ENCODE measurements at regions not wholly inside any gene's neighbourhood (a gene's known extent, or its start where the extent isn't known, plus 50 kb on each side); places are given as distances from the start of the nearest gene placed in this dataset.
A peak's percentile ranks its signal among the peaks of the same experiment; 100 is the strongest.

DNA sequence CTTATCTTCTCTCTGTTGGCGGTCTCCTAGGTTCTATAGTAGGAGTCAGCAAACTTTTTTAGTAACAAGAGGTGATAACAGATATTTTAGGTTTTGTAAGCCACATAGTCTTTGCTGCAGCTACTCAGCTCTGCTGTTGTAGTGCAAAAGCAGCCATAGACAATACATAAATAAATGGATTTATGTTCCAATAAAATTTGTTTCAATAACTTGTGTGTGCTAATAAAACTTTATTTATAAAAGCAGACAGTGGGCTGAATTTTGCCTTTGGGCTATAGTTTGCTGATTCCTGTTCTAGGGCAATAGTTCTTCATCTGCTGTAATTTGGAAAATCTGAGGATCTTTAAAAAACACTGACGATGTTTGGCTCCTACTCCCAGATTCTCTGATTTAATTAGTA is 469.4 kb upstream of the TNC start:
- H3K27me3 ChIP-seq (ENCODE audit: control insufficient read depth, extremely low read depth, insufficient read depth, low read length) = no peaks in the 10 kb centered on the region
- DNase-seq (ENCODE audit: low read depth, low spot score) (no peak), FAIRE-seq (no peak)
- peaks cover 18% of the 10 kb centered on the region for H3K4me1 ChIP-seq (ENCODE audit: control insufficient read depth, extremely low read depth, insufficient read depth, low read length)
- H2AFZ ChIP-seq (ENCODE audit: control insufficient read depth, low read length) = no peak overlapping the region
- no peaks in the 10 kb centered on the region for H3K36me3 ChIP-seq (ENCODE audit: control insufficient read depth in 2 of 2, extremely low read depth in 1 of 2, insufficient read depth in 2 of 2, low read length in 2 of 2)
- no peaks in the 10 kb centered on the region for H3K9me3 ChIP-seq (ENCODE audit: control insufficient read depth, low read depth, low read length)
- H3K9me1 ChIP-seq (ENCODE audit: control insufficient read depth, extremely low read depth, insufficient read depth, low read length) = peaks cover 2% of the 10 kb centered on the region
- H3K27ac ChIP-seq (ENCODE audit: control insufficient read depth, insufficient read depth, low read length) = no peak overlapping the region
- dilution Hi-C loops (cut with MboI; ENCODE audit: extremely low pct_ligation_motif_present, low sequenced_read_pairs) = no loop called here
- H4K20me1 ChIP-seq (ENCODE audit: control insufficient read depth, extremely low read depth, insufficient read depth, low read length) = no peaks in the 10 kb centered on the region
- H3K79me2 ChIP-seq (ENCODE audit: control insufficient read depth, insufficient read depth, low read length) = no peaks in the 10 kb centered on the region
- H3K9ac ChIP-seq (ENCODE audit: control insufficient read depth, extremely low read depth, insufficient read depth, low read length) = no peak overlapping the region
- H3K4me3 ChIP-seq (ENCODE audit: control insufficient read depth in 2 of 3, extremely low read depth in 1 of 3, insufficient read depth in 2 of 3, low read depth in 1 of 3, low read length in 3 of 3) = no peak overlapping the region
- H3K4me2 ChIP-seq (ENCODE audit: control insufficient read depth, extremely low read depth, insufficient read depth, low read depth, low read length) = no peak overlapping the region
- TF ChIP-seq EZH2 (IDR thresholded peaks at IDR 0.05; ENCODE audit: low read length) = no peak
- TF ChIP-seq, protein P1, sequence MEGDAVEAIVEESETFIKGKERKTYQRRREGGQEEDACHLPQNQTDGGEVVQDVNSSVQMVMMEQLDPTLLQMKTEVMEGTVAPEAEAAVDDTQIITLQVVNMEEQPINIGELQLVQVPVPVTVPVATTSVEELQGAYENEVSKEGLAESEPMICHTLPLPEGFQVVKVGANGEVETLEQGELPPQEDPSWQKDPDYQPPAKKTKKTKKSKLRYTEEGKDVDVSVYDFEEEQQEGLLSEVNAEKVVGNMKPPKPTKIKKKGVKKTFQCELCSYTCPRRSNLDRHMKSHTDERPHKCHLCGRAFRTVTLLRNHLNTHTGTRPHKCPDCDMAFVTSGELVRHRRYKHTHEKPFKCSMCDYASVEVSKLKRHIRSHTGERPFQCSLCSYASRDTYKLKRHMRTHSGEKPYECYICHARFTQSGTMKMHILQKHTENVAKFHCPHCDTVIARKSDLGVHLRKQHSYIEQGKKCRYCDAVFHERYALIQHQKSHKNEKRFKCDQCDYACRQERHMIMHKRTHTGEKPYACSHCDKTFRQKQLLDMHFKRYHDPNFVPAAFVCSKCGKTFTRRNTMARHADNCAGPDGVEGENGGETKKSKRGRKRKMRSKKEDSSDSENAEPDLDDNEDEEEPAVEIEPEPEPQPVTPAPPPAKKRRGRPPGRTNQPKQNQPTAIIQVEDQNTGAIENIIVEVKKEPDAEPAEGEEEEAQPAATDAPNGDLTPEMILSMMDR (optimal IDR thresholded peaks at IDR 0.05 in 1 of 3, IDR thresholded peaks at IDR 0.05 in 1 of 3, conservative IDR thresholded peaks at IDR 0.05 in 1 of 3; ENCODE audit: extremely low read depth in 1 of 3, insufficient read depth in 2 of 3, low read length in 3 of 3) = no peak

DNA sequence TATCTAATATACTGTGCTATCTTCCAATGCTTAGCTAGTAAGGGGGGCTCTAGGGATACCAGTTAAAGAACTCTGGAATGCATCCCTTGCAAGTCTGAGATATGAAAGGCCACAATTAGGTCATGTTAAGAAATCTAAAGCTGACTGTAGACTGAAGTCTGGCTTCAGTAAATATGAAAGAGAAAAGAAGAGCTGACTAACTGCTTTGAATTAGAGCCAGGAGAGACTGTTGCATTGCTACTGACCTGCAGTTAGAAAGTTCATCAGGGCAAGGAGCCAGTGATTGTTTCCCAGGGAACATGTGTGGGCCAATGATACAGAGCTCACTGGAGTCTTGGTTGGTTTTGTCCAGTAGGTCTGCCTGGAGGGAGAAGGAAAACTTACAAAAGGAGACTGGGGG is 472.1 kb upstream of the TNC start:
- Histone ChIP-seq H4K20me1 (ENCODE audit: control insufficient read depth, extremely low read depth, insufficient read depth, low read length) (no peaks in the 10 kb centered on the region), H3K36me3 (ENCODE audit: control insufficient read depth in 2 of 2, extremely low read depth in 1 of 2, insufficient read depth in 2 of 2, low read length in 2 of 2) (no peaks in the 10 kb centered on the region), H2AFZ (ENCODE audit: control insufficient read depth, low read length) (peak overlapping the region; percentile 18), H3K9me3 (ENCODE audit: control insufficient read depth, low read depth, low read length) (no peaks in the 10 kb centered on the region), H3K27ac (ENCODE audit: control insufficient read depth, insufficient read depth, low read length) (peak overlapping the region; percentile 11), H3K9ac (ENCODE audit: control insufficient read depth, extremely low read depth, insufficient read depth, low read length) (no peak overlapping the region), H3K4me2 (ENCODE audit: control insufficient read depth, extremely low read depth, insufficient read depth, low read depth, low read length) (no peak overlapping the region), H3K4me1 (ENCODE audit: control insufficient read depth, extremely low read depth, insufficient read depth, low read length) (peaks cover 34% of the 10 kb centered on the region), H3K27me3 (ENCODE audit: control insufficient read depth, extremely low read depth, insufficient read depth, low read length) (no peaks in the 10 kb centered on the region), H3K79me2 (ENCODE audit: control insufficient read depth, insufficient read depth, low read length) (no peaks in the 10 kb centered on the region), H3K9me1 (ENCODE audit: control insufficient read depth, extremely low read depth, insufficient read depth, low read length) (peaks cover 2% of the 10 kb centered on the region), H3K4me3 (ENCODE audit: control insufficient read depth in 2 of 3, extremely low read depth in 1 of 3, insufficient read depth in 2 of 3, low read depth in 1 of 3, low read length in 3 of 3) (no peak overlapping the region)
- dilution Hi-C loops (cut with MboI; ENCODE audit: extremely low pct_ligation_motif_present, low sequenced_read_pairs) = no loop called here
- TF ChIP-seq EZH2 (IDR thresholded peaks at IDR 0.05; ENCODE audit: low read length) = no peak
- TF ChIP-seq, protein P1 (optimal IDR thresholded peaks at IDR 0.05 in 1 of 3, IDR thresholded peaks at IDR 0.05 in 1 of 3, conservative IDR thresholded peaks at IDR 0.05 in 1 of 3; ENCODE audit: extremely low read depth in 1 of 3, insufficient read depth in 2 of 3, low read length in 3 of 3) = no peak
- peak; percentile 83 for FAIRE-seq
- peak; percentile 11 for DNase-seq (ENCODE audit: low read depth, low spot score)
